MCF 10A (cell line): ENCODE measurements at regions not wholly inside any gene's neighbourhood (a gene's known extent, or its start where the extent isn't known, plus 50 kb on each side); places are given as distances from the start of the nearest gene placed in this dataset.

Source experiments
- BruUV-seq: library from RNA; stranded (reverse); fragments of 400-500 nt; replicated peaks from 2 replicates; lab custom pipeline; 2021; lab: Mats Ljungman, UMichigan
- CTCF ChIA-PET: fragments of 300-600 bp; sonication (Branson Sonifier 250); formaldehyde crosslinking; extraction: SDS; loops from one replicate; lab custom pipeline; 2021; ENCODE audit warnings: antibody characterized with exemption, inconsistent platforms; lab: Yijun Ruan, JAX
- POLR2A ChIA-PET: fragments of 300-600, 350-650 bp; sonication (Branson Sonifier 250); formaldehyde crosslinking; extraction: SDS; loops from one replicate; lab custom pipeline; 2020; ENCODE audit warnings: antibody characterized with exemption, inconsistent platforms; lab: Yijun Ruan, JAX
- DNase-seq: peaks from one replicate; pipeline ENCODE4 v3.0.0-alpha.2; 2018; ENCODE audit not compliant: unreplicated experiment
- H3K27ac Mint-ChIP-seq: one replicate; pipeline ENCODE4 v1.8.0; 2022; ENCODE audit warnings: mild to moderate bottlenecking, low read depth, mixed read lengths; ENCODE audit not compliant: unreplicated experiment
- H3K27me3 Mint-ChIP-seq: one replicate; pipeline ENCODE4 v1.8.0; 2022; ENCODE audit warnings: mixed read lengths; ENCODE audit not compliant: insufficient read depth, unreplicated experiment
- H3K36me3 Mint-ChIP-seq: one replicate; pipeline ENCODE4 v1.8.0; 2022; ENCODE audit warnings: mild to moderate bottlenecking, moderate library complexity, mixed read lengths; ENCODE audit not compliant: insufficient read depth, unreplicated experiment
- H3K4me1 Mint-ChIP-seq: one replicate; pipeline ENCODE4 v1.8.0; 2022; ENCODE audit warnings: mixed read lengths; ENCODE audit not compliant: insufficient read depth, unreplicated experiment
- H3K4me3 Mint-ChIP-seq: one replicate; pipeline ENCODE4 v1.8.0; 2022; ENCODE audit warnings: mild to moderate bottlenecking, moderate library complexity, mixed read lengths; ENCODE audit not compliant: unreplicated experiment
- H3K9me3 Mint-ChIP-seq: one replicate; pipeline ENCODE4 v1.8.0; 2022; ENCODE audit warnings: mixed read lengths; ENCODE audit not compliant: unreplicated experiment
- CTCF ChIP-seq: fragments of 200-600 bp; IDR thresholded peaks from one replicate; pipeline ENCODE4 v1.8.0; 2022; ENCODE audit warnings: antibody characterized with exemption, mild to moderate bottlenecking; ENCODE audit not compliant: unreplicated experiment
- intact Hi-C: fragments of 100-400 bp; cut with micrococcal nuclease; formaldehyde crosslinking; loops from 2 replicates; pipeline ENCODE4 v1.14.1; 2022

- no TSS peak for BruUV-seq
- Mint-ChIP-seq H3K4me3 (no peak overlapping the region), H3K27ac (no peak overlapping the region), H3K4me1 (no peaks in the 10 kb centered on the region), H3K36me3 (no peaks in the 10 kb centered on the region), H3K9me3 (no peaks in the 10 kb centered on the region), H3K27me3 (no peaks in the 10 kb centered on the region)
- DNase-seq, result no peak
- POLR2A ChIA-PET, result interaction anchor here (1.0 kb wide), 1 partner anchor 11 kb away, joined by 5 read pairs; no protein-coding TSS in a partner anchor
- CTCF ChIA-PET, result interaction anchor here (0.6 to 0.8 kb wide), 3 partner anchors 284 to 1933 kb away, joined by 3 to 6 read pairs (median 3); no protein-coding TSS in a partner anchor
- TF ChIP-seq CTCF, result no peak
- intact Hi-C loops, result no loop called here
Observed at GRCh38 chr4:18664171-18664570, 642.6 kb upstream of the LCORL start.

GRCh38 chr4:18645351-18645750 lies 623.8 kb upstream of the LCORL start:
- Mint-ChIP-seq H3K4me1 (no peaks in the 10 kb centered on the region), H3K9me3 (peaks cover 7% of the 10 kb centered on the region), H3K36me3 (no peaks in the 10 kb centered on the region), H3K4me3 (no peak overlapping the region), H3K27ac (no peak overlapping the region), H3K27me3 (no peaks in the 10 kb centered on the region)
- intact Hi-C loops, result no loop called here
- CTCF ChIA-PET, result no interaction called here
- no peak for TF ChIP-seq CTCF
- POLR2A ChIA-PET, result no interaction called here
- no TSS peak for BruUV-seq
- DNase-seq, result no peak

GRCh38 chr4:18641334-18641733 lies 619.8 kb upstream of the LCORL start:
- Mint-ChIP-seq H3K4me1 (peaks cover 7% of the 10 kb centered on the region), H3K27me3 (no peaks in the 10 kb centered on the region), H3K27ac (no peak overlapping the region), H3K36me3 (no peaks in the 10 kb centered on the region), H3K9me3 (no peaks in the 10 kb centered on the region), H3K4me3 (no peak overlapping the region)
- DNase-seq, result no peak
- no TSS peak for BruUV-seq
- CTCF ChIA-PET, result no interaction called here
- POLR2A ChIA-PET, result interaction anchor here (0.6 kb wide), 1 partner anchor 290 kb away, joined by 5 read pairs; no protein-coding TSS in a partner anchor
- intact Hi-C loops, result no loop called here
- no peak for TF ChIP-seq CTCF

- no peaks in the 10 kb centered on the region for H3K27me3 Mint-ChIP-seq
- H3K4me3 Mint-ChIP-seq, result no peak overlapping the region
- intact Hi-C loops, result no loop called here
- no peaks in the 10 kb centered on the region for H3K36me3 Mint-ChIP-seq
- CTCF ChIA-PET, result interaction anchor here (0.7 kb wide), 1 partner anchor 132 kb away, joined by 4 read pairs; no protein-coding TSS in a partner anchor
- DNase-seq, result no peak
- BruUV-seq, result no TSS peak
- no peaks in the 10 kb centered on the region for H3K9me3 Mint-ChIP-seq
- TF ChIP-seq CTCF, result no peak
- H3K4me1 Mint-ChIP-seq, result peaks cover 7% of the 10 kb centered on the region
- POLR2A ChIA-PET, result no interaction called here
- no peak overlapping the region for H3K27ac Mint-ChIP-seq
Observed at GRCh38 chr4:18638031-18638430, 616.5 kb upstream of the LCORL start.
